GM23248 (cell line): ENCODE measurements at regions not wholly inside any gene's neighbourhood (a gene's known extent, or its start where the extent isn't known, plus 50 kb on each side); places are given as distances from the start of the nearest gene placed in this dataset.

Experiments
- EZH2 ChIP-seq: fragments of 200-600 bp; sonication (generic); IDR thresholded peaks from 2 replicates; pipeline ENCODE4 v1.6.1; 2018; ENCODE audit warnings: antibody characterized with exemption, mild to moderate bottlenecking; ENCODE audit not compliant: insufficient read depth, poor library complexity, severe bottlenecking
- EZH2phosphoT487 ChIP-seq: fragments of 200-600 bp; sonication (generic); IDR thresholded peaks from 2 replicates; pipeline ENCODE4 v1.6.1; 2018; ENCODE audit warnings: antibody characterized with exemption, moderate library complexity, mild to moderate bottlenecking, low read depth; ENCODE audit not compliant: insufficient read depth

GRCh38 chr20:57870597-57871236 lies 160.9 kb upstream of the PMEPA1 start:
- no peak for TF ChIP-seq EZH2phosphoT487
- TF ChIP-seq EZH2, result no peak
